ENCODE measurements at regions not wholly inside any gene's neighbourhood (a gene's known extent, or its start where the extent isn't known, plus 50 kb on each side); places are given as distances from the start of the nearest gene placed in this dataset.

- no peak overlapping the region for H3K27ac ChIP-seq
- no peaks in the 10 kb centered on the region for H3K27me3 ChIP-seq
- H3K4me1 ChIP-seq: no peaks in the 10 kb centered on the region
- H4K20me1 ChIP-seq: no peaks in the 10 kb centered on the region
- no peak overlapping the region for H3K4me3 ChIP-seq
- no peaks in the 10 kb centered on the region for H3K9me3 ChIP-seq
- no peak overlapping the region for H3K4me2 ChIP-seq
- no peak for TF ChIP-seq Cebpa-rat (IDR thresholded peaks at IDR 0.05)
- H3K9ac ChIP-seq: no peak overlapping the region
- no peaks in the 10 kb centered on the region for H3K36me3 ChIP-seq
Observed at GRCh38 chr6:91490671-91491301, 903.9 kb upstream of the MAP3K7 start.

GRCh38 chr6:91487696-91488392 lies 901.0 kb upstream of the MAP3K7 start:
- Histone ChIP-seq H4K20me1 (no peaks in the 10 kb centered on the region), H3K36me3 (no peaks in the 10 kb centered on the region), H3K9me3 (no peaks in the 10 kb centered on the region), H3K9ac (no peak overlapping the region), H3K27ac (no peak overlapping the region), H3K27me3 (no peaks in the 10 kb centered on the region), H3K4me3 (no peak overlapping the region), H3K4me1 (no peaks in the 10 kb centered on the region), H3K4me2 (no peak overlapping the region)
- TF ChIP-seq Cebpa-rat (IDR thresholded peaks at IDR 0.05): no peak

DNA sequence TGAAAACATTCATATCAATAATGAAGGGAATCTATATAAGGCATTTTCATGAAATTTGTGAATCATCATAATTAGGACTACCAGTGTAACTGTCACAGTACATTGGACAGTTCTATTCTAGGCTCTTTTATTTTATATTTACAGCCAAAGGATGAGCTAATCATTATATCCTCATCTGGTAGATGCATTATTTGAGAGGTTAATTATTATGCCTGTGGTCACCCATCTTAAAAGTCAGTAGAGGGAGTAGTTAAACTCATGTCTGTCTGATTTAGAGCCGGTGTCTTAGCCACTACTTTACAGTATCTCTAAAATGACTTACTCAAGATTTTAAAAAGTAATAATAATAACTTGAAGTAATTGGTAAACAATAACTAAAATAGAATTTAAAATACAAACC lies 899.3 kb upstream of the MAP3K7 start:
- H3K27ac ChIP-seq: no peak overlapping the region

GRCh38 chr6:91485047-91485446 lies 898.2 kb upstream of the MAP3K7 start:
- no peak overlapping the region for H3K4me2 ChIP-seq
- H3K4me1 ChIP-seq: no peaks in the 10 kb centered on the region
- no peak overlapping the region for H3K9ac ChIP-seq
- H3K36me3 ChIP-seq: no peaks in the 10 kb centered on the region
- no peaks in the 10 kb centered on the region for H4K20me1 ChIP-seq
- no peaks in the 10 kb centered on the region for H3K27me3 ChIP-seq
- no peak for TF ChIP-seq Cebpa-rat (IDR thresholded peaks at IDR 0.05)
- no peak overlapping the region for H3K4me3 ChIP-seq
- no peak overlapping the region for H3K27ac ChIP-seq
- no peaks in the 10 kb centered on the region for H3K9me3 ChIP-seq

More for the DNA sequence above, 899.3 kb upstream of the MAP3K7 start:
- Histone ChIP-seq H3K9ac (no peak overlapping the region), H3K4me2 (no peak overlapping the region), H4K20me1 (no peaks in the 10 kb centered on the region), H3K27me3 (no peaks in the 10 kb centered on the region), H3K4me3 (no peak overlapping the region), H3K4me1 (no peaks in the 10 kb centered on the region), H3K9me3 (no peaks in the 10 kb centered on the region), H3K36me3 (no peaks in the 10 kb centered on the region)
- no peak for TF ChIP-seq Cebpa-rat (IDR thresholded peaks at IDR 0.05)

DNA sequence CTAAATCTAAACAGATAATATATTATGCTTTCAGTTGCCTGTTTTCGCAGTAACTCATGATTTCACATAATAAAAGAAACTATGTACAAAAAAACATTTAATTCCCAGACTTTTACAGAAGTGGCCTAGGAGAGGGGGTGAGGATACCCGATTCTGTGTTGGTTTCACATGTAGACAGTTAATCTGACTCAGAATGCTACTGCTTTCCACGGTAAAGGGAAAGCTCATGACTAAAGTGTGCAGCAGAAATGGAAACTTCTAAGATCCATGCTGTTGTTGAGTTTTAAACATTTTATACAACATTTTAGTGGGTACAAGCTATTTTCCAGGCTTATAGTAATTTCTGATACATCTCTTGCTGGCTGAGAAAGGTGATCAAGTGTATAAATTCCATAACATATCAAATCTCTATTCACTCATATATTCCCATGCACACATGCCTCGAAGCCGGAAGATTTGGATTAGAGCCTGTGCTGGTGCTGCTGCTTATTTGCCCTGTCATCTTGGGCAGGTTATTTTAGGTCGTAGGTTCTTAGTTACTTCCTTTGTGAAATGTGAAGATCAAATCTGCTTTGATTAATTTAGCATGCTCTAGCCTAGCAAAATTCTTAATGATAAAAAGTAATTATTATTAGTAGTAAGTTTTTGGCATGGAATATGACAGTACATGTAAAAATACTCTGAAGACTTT lies 896.7 kb upstream of the MAP3K7 start:
- Histone ChIP-seq H3K4me2 (no peak overlapping the region), H3K36me3 (no peaks in the 10 kb centered on the region), H3K4me1 (no peaks in the 10 kb centered on the region), H3K27ac (no peak overlapping the region), H3K9ac (no peak overlapping the region), H4K20me1 (no peaks in the 10 kb centered on the region), H3K9me3 (no peaks in the 10 kb centered on the region), H3K27me3 (no peaks in the 10 kb centered on the region), H3K4me3 (no peak overlapping the region)
- no peak for TF ChIP-seq Cebpa-rat (IDR thresholded peaks at IDR 0.05)

DNA sequence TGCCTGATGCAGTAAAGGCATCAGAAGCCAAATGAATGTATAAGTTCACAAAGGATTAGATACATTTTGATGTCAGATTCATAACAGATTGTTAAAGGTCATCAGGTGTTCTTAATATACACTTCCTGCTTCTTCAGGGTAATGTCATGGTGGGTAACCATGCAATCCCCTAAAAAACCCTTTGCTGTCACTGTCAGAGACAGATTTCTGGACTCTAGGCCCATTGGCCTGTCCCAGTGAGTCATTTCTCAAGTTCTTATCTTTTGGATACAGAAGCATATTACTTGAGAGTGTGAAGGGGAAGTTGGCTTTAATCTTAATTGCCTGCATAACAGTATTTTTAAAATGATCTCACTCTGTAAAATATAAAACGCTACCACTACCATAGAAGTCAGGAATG lies 895.6 kb upstream of the MAP3K7 start:
- no peak overlapping the region for H3K27ac ChIP-seq
- H4K20me1 ChIP-seq: no peaks in the 10 kb centered on the region
- no peak overlapping the region for H3K9ac ChIP-seq
- H3K9me3 ChIP-seq: no peaks in the 10 kb centered on the region
- TF ChIP-seq Cebpa-rat (IDR thresholded peaks at IDR 0.05): no peak
- H3K4me3 ChIP-seq: no peak overlapping the region
- no peaks in the 10 kb centered on the region for H3K4me1 ChIP-seq
- H3K27me3 ChIP-seq: no peaks in the 10 kb centered on the region
- no peak overlapping the region for H3K4me2 ChIP-seq
- H3K36me3 ChIP-seq: no peaks in the 10 kb centered on the region

GRCh38 chr6:91480402-91480801 lies 893.5 kb upstream of the MAP3K7 start:
- Histone ChIP-seq H3K36me3 (no peaks in the 10 kb centered on the region), H3K9me3 (no peaks in the 10 kb centered on the region), H3K27ac (no peak overlapping the region), H3K4me3 (no peak overlapping the region), H3K4me1 (no peaks in the 10 kb centered on the region), H4K20me1 (no peaks in the 10 kb centered on the region), H3K9ac (no peak overlapping the region), H3K27me3 (no peaks in the 10 kb centered on the region), H3K4me2 (no peak overlapping the region)
- TF ChIP-seq Cebpa-rat (IDR thresholded peaks at IDR 0.05): no peak

- no peak overlapping the region for H3K4me2 ChIP-seq
- H3K4me3 ChIP-seq: no peak overlapping the region
- H3K27ac ChIP-seq: no peak overlapping the region
- no peaks in the 10 kb centered on the region for H3K36me3 ChIP-seq
- no peaks in the 10 kb centered on the region for H3K9me3 ChIP-seq
- H3K9ac ChIP-seq: no peak overlapping the region
- no peaks in the 10 kb centered on the region for H4K20me1 ChIP-seq
- no peaks in the 10 kb centered on the region for H3K4me1 ChIP-seq
- no peak for TF ChIP-seq Cebpa-rat (IDR thresholded peaks at IDR 0.05)
- H3K27me3 ChIP-seq: no peaks in the 10 kb centered on the region
Observed at GRCh38 chr6:91477688-91478087, 890.8 kb upstream of the MAP3K7 start.

- no peaks in the 10 kb centered on the region for H3K27me3 ChIP-seq
- TF ChIP-seq Cebpa-rat (IDR thresholded peaks at IDR 0.05): no peak
- H3K9me3 ChIP-seq: no peaks in the 10 kb centered on the region
- H3K4me3 ChIP-seq: no peak overlapping the region
- no peaks in the 10 kb centered on the region for H3K36me3 ChIP-seq
- H3K4me2 ChIP-seq: no peak overlapping the region
- no peak overlapping the region for H3K27ac ChIP-seq
- no peaks in the 10 kb centered on the region for H3K4me1 ChIP-seq
- no peaks in the 10 kb centered on the region for H4K20me1 ChIP-seq
- H3K9ac ChIP-seq: no peak overlapping the region
Observed at GRCh38 chr6:91476000-91476399, 889.1 kb upstream of the MAP3K7 start.

DNA sequence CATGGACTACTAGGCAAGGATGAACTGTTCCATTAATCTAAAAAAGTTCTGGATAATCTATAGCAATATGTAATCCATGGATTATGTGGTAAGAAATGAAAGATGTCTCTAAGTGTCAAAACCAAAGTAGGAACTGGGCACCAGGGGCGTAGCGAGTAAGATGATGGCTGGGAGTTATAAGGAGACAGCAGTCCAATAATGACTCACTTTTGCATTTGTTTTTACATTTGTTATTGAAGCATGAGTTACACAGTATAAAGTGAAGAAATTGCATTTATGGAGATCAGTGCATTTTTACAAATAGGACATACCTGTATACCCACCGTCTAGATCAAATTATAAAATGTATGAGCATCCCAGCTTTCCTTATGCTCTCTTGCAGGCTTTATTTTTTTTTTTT lies 878.5 kb upstream of the MAP3K7 start:
- no peak overlapping the region for H3K4me3 ChIP-seq
- H3K27me3 ChIP-seq: no peaks in the 10 kb centered on the region
- no peak overlapping the region for H3K4me2 ChIP-seq
- no peak overlapping the region for H3K27ac ChIP-seq
- no peaks in the 10 kb centered on the region for H3K36me3 ChIP-seq
- H3K9ac ChIP-seq: no peak overlapping the region
- H3K4me1 ChIP-seq: no peaks in the 10 kb centered on the region
- no peaks in the 10 kb centered on the region for H4K20me1 ChIP-seq
- no peaks in the 10 kb centered on the region for H3K9me3 ChIP-seq
- no peak for TF ChIP-seq Cebpa-rat (IDR thresholded peaks at IDR 0.05)

Data from BLaER1 (cell line).